ENCODE measurements at regions not wholly inside any gene's neighbourhood (a gene's known extent, or its start where the extent isn't known, plus 50 kb on each side); places are given as distances from the start of the nearest gene placed in this dataset.
A peak's percentile ranks its signal among the peaks of the same experiment; 100 is the strongest.

- no peaks in the 10 kb centered on the region for H3K36me3 ChIP-seq (ENCODE audit: insufficient read depth)
- no peaks in the 10 kb centered on the region for H3K27me3 ChIP-seq (ENCODE audit: insufficient read depth)
- Mint-ChIP-seq H3K27ac (no peak overlapping the region), H3K9me3 (no peaks in the 10 kb centered on the region), H3K27me3 (ENCODE audit: insufficient read depth, low read depth, poor library complexity) (peaks cover 8% of the 10 kb centered on the region), H3K4me1 (peaks cover 6% of the 10 kb centered on the region), H3K4me3 (peak overlapping the region; percentile 45), H3K36me3 (ENCODE audit: low read depth) (no peaks in the 10 kb centered on the region)
- no peaks in the 10 kb centered on the region for H3K4me1 ChIP-seq (ENCODE audit: insufficient read depth)
- no peak overlapping the region for H3K27ac ChIP-seq (ENCODE audit: low read depth)
- H3K79me2 ChIP-seq (replicated peaks; ENCODE audit: insufficient read depth): no peaks in the 10 kb centered on the region
- H3K9me2 ChIP-seq (ENCODE audit: insufficient read depth): no peaks in the 10 kb centered on the region
- ATAC-seq (peak; percentile 99), DNase-seq (ENCODE audit: low spot score) (peak; percentile 90)
- H3K4me3 ChIP-seq: peak overlapping the region; percentile 45
- peak overlapping the region; percentile 8; the same call in 1 of the 2 replicates for H2AFZ ChIP-seq
- H4K20me1 ChIP-seq (replicated peaks; ENCODE audit: insufficient read depth): no peaks in the 10 kb centered on the region
- peak overlapping the region; percentile 68 for H3K4me2 ChIP-seq
- no peaks in the 10 kb centered on the region for H3F3A ChIP-seq (replicated peaks; ENCODE audit: low read depth)
- TF ChIP-seq POLR2AphosphoS5 (IDR thresholded peaks at IDR 0.05; ENCODE audit: low read depth) (no peak), JUNB (IDR thresholded peaks at IDR 0.05; ENCODE audit: unreplicated experiment) (no peak), CREB1 (CRISPR knock-in tag; IDR thresholded peaks at IDR 0.05; ENCODE audit: low read depth) (0 out of 2 replicates have a peak, but pooled peaks have one; percentile 33), STAT1 (IDR thresholded peaks at IDR 0.05; ENCODE audit: unreplicated experiment) (no peak)
- TF ChIP-seq, protein P1, sequence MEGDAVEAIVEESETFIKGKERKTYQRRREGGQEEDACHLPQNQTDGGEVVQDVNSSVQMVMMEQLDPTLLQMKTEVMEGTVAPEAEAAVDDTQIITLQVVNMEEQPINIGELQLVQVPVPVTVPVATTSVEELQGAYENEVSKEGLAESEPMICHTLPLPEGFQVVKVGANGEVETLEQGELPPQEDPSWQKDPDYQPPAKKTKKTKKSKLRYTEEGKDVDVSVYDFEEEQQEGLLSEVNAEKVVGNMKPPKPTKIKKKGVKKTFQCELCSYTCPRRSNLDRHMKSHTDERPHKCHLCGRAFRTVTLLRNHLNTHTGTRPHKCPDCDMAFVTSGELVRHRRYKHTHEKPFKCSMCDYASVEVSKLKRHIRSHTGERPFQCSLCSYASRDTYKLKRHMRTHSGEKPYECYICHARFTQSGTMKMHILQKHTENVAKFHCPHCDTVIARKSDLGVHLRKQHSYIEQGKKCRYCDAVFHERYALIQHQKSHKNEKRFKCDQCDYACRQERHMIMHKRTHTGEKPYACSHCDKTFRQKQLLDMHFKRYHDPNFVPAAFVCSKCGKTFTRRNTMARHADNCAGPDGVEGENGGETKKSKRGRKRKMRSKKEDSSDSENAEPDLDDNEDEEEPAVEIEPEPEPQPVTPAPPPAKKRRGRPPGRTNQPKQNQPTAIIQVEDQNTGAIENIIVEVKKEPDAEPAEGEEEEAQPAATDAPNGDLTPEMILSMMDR (conservative IDR thresholded peaks at IDR 0.05; ENCODE audit: low read depth in 2 of 2): peak; percentile 91 to 98
- TF ChIP-seq, protein P2, sequence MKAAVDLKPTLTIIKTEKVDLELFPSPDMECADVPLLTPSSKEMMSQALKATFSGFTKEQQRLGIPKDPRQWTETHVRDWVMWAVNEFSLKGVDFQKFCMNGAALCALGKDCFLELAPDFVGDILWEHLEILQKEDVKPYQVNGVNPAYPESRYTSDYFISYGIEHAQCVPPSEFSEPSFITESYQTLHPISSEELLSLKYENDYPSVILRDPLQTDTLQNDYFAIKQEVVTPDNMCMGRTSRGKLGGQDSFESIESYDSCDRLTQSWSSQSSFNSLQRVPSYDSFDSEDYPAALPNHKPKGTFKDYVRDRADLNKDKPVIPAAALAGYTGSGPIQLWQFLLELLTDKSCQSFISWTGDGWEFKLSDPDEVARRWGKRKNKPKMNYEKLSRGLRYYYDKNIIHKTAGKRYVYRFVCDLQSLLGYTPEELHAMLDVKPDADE (IDR thresholded peaks at IDR 0.05): no peak
Observed at GRCh38 chr7:34320926-34321661, 336.9 kb upstream of the NPSR1 start.

- DNase-seq (ENCODE audit: low spot score) (no peak), ATAC-seq (no peak)
- TF ChIP-seq NANOG (IDR thresholded peaks at IDR 0.05; ENCODE audit: borderline replicate concordance): no peak
- no peak for TF ChIP-seq EZH2phosphoT487 (IDR thresholded peaks at IDR 0.05; ENCODE audit: unreplicated experiment)
- TF ChIP-seq, protein P2 (IDR thresholded peaks at IDR 0.05): no peak
- TF ChIP-seq, protein P1 (conservative IDR thresholded peaks at IDR 0.05; ENCODE audit: low read depth in 2 of 2): no peak
- no peak for TF ChIP-seq ZNF114 (CRISPR knock-in tag; IDR thresholded peaks at IDR 0.05)
- no peak for TF ChIP-seq STAT1 (IDR thresholded peaks at IDR 0.05; ENCODE audit: unreplicated experiment)
Observed at GRCh38 chr7:34322841-34323240, 335.2 kb upstream of the NPSR1 start.

More at GRCh38 chr7:34322841-34323240, 335.2 kb upstream of the NPSR1 start:
- Mint-ChIP-seq H3K27me3 (ENCODE audit: insufficient read depth, low read depth, poor library complexity) (peaks cover 8% of the 10 kb centered on the region), H3K9me3 (no peaks in the 10 kb centered on the region), H3K4me1 (peaks cover 6% of the 10 kb centered on the region), H3K27ac (no peak overlapping the region), H3K36me3 (ENCODE audit: low read depth) (no peaks in the 10 kb centered on the region), H3K4me3 (no peak overlapping the region)
- H3F3A ChIP-seq (replicated peaks; ENCODE audit: low read depth): no peaks in the 10 kb centered on the region
- H4K20me1 ChIP-seq (replicated peaks; ENCODE audit: insufficient read depth): no peaks in the 10 kb centered on the region
- no peak overlapping the region for H2AFZ ChIP-seq
- H3K4me3 ChIP-seq: no peak overlapping the region
- H3K9me2 ChIP-seq (ENCODE audit: insufficient read depth): 0 out of 2 replicates have a peak, but pooled peaks cover 3% of the 10 kb centered on the region
- H3K79me2 ChIP-seq (replicated peaks; ENCODE audit: insufficient read depth): no peaks in the 10 kb centered on the region
- no peak overlapping the region for H3K27ac ChIP-seq (ENCODE audit: low read depth)
- no peaks in the 10 kb centered on the region for H3K36me3 ChIP-seq (ENCODE audit: insufficient read depth)
- no peaks in the 10 kb centered on the region for H3K27me3 ChIP-seq (ENCODE audit: insufficient read depth)
- no peak overlapping the region for H3K4me2 ChIP-seq
- H3K4me1 ChIP-seq (ENCODE audit: insufficient read depth): no peaks in the 10 kb centered on the region

Measured in GM23338 (cell line).